HS-5 (cell line): ENCODE measurements at regions not wholly inside any gene's neighbourhood (a gene's known extent, or its start where the extent isn't known, plus 50 kb on each side); places are given as distances from the start of the nearest gene placed in this dataset.

ENCODE experiments used
- DNase-seq: peaks from one replicate; pipeline ENCODE4 v3.0.0-alpha.2; 2012; ENCODE audit warnings: low read depth

DNA sequence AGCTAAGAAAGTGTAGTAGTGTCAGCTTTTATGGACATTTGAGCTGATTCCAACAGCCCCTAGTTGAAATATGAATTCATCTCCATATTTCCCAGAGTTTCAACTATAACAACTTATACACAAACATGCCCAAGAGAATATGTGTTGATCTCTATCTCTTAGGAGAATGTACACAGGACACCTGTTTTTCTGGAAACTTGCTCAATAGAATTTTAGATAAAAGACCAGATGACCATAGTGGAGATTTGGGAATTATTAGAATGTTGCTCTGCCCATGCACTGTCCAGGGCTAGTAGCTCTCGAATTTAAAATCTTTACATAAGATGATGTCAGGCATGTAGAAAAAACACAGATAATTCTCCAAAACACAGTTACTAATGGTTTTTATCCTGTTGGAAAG lies 162.3 kb upstream of the VRK2 start:
- no peak for DNase-seq

GRCh38 chr2:57885742-57886141 lies 160.9 kb upstream of the VRK2 start:
- no peak for DNase-seq

- DNase-seq: no peak
These were observed 160.3 kb upstream of the VRK2 start for GRCh38 chr2:57886161-57886786.

GRCh38 chr2:57888463-57888862 lies 158.1 kb upstream of the VRK2 start:
- DNase-seq: no peak

DNA sequence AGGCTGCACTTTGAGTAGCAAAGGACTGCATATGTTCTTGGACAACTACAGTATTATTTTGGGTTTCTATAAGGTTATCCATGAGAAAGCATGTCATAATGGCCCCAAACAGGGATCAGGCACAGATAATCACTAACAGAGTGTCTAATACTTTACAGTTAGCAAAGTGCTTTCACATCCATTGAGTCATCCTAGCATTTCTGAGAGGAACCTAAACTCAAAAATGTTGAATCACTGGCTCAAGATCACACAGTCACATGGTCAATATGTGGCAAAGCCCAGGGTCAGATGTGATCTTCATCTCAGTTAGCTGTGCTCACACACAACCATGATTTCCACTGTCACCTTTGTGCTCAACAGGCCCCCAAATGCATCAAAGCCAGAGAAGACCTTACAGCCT lies 156.1 kb upstream of the VRK2 start:
- DNase-seq: peak; percentile 53

GRCh38 chr2:57891086-57891712 lies 155.4 kb upstream of the VRK2 start:
- no peak for DNase-seq

- no peak for DNase-seq
These were observed 153.7 kb upstream of the VRK2 start for GRCh38 chr2:57892920-57893319.

- no peak for DNase-seq
These were observed 153.3 kb upstream of the VRK2 start for GRCh38 chr2:57893347-57893746.

GRCh38 chr2:57893786-57894185 lies 152.8 kb upstream of the VRK2 start:
- no peak for DNase-seq

DNA sequence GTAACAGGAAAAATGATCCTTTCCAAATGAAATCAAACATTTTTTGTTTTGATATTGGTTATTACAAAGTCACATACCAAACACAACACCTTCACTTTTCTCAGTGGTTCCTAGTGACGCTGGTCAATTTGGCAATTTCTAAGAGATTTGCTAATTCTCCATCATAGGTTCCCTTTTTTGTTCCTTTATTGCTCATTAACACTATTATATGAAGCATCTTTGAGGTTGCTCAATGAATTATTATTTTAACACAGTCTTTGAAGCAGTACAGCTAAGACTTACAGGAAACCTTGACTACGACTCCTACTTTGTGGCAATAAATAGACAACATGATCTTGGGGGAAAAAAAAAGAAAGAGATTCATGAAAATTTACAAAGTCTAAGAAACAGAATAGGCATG lies 152.2 kb upstream of the VRK2 start:
- no peak for DNase-seq

- no peak for DNase-seq
These were observed 148.7 kb upstream of the VRK2 start for GRCh38 chr2:57897920-57898319.

DNA sequence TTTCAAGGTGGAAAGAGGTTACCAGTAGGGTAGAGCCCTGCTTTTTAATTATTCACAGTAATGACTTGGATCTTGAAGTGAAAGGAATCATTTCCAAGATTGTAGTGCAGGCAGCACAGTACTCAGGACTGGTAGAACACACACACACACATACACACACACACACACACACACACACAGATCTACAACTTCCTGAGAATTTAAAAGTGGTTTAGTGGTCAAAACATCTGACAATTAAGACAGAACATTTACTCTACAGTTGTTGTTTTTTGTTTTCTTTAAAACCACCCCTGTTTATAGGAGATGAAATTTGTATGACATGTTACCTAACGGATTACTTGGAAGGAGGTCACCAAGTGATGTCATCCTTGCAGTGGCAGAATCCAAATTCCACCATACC lies 146.7 kb upstream of the VRK2 start:
- no peak for DNase-seq

DNA sequence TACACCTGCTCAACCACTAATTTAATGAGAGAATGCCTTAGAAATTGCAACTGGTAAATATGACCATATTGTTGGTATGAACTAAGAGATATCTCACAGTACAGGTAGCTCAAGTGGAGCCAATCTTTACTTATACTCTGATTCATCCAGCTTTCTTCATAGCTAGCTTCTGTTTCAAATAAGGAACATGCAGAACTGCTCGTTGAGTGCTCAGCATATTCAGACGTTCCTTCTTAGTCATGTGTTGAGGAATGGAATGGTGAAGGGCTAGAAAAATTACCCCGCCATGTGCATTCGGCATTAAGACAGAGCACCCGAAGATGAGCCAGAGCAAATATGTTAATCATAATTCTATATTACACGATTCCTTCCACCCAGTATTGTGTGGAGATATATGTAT lies 144.0 kb upstream of the VRK2 start:
- no peak for DNase-seq

GRCh38 chr2:57906152-57906732 lies 140.4 kb upstream of the VRK2 start:
- no peak for DNase-seq

GRCh38 chr2:57907411-57907810 lies 139.2 kb upstream of the VRK2 start:
- no peak for DNase-seq

DNA sequence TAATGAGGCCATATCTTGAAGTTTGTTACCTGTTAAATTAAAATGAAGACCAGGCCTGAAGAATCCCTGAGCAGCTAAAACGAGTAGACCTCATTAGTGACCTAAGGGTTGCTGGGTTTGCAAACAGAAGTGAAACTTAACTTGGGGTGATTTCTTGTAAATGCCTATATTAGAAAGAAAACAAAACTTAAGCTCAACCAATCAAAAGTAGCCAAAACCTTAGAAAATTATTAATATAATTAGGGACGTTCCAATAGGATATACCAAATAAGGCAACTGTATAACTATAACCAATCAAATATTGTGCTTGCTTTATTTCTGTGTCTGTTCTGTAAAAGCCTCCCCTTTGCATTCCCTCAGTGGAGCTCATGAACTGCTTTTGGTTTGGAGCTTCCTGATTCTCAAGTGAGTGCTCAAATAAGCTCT lies 137.9 kb upstream of the VRK2 start:
- no peak for DNase-seq

DNA sequence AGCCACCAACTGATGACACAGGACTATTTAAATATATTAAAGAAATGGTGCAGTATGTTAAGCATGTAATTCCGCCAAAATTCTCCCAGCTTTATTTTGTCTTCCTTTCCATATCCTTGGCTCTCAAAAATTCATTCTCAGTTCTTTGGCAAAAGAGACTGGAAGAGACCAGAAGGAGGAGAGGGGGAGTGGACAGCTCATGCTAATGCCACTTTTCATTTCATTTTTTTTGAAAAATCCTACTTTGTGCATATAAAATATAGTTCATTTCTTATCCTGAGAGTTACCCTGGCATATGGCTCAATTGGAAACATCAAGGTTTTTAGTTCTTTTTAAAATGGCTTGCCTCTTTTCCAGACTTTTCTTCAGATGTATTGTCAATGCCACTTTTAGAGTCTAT lies 128.5 kb upstream of the VRK2 start:
- DNase-seq: no peak

DNA sequence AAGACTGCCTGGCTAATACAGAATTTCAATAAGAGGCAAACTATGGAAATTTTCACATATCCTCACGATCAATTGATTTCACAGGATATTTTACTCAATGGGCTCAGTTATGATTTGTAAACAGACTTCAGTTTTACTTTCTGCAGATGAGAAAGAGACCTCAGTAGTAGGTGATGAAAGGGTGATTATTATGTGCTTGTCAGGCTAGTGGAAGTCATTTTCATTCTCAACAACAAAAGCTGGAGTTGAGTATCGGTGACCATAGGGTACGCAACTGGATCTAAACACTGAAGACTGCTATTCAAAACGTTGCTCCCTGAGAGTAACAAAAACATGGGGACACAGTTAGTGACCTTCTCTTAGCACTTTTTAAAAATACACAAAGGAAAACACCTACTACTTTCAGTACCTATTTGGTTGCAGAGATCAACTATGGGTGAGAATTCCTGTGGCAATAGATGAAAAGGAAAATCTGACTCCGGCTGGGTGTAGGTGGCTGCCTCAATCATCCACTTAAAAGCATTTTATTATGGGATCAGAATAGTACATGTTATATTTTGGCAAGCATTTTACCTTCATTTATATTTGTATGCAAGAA lies 126.2 kb upstream of the VRK2 start:
- no peak for DNase-seq

DNA sequence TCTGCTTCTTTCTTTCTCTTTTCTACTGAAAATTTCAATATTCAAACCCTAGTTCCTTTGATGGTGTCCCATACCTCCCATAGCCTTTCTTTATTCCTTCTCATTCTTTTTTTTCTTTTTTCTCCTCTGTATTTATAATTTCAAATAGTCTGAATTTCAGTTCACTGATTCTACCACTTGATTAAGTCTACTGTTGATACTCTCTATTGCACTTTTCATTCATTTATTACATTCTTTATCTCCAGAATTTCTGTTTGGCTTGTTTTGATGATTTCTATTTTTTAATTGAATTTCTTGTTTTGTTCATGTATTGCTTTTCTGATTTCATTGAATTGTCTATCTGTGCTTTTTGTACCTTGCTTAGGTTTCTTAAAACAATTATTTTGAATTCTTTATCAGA lies 111.9 kb upstream of the VRK2 start:
- no peak for DNase-seq

DNA sequence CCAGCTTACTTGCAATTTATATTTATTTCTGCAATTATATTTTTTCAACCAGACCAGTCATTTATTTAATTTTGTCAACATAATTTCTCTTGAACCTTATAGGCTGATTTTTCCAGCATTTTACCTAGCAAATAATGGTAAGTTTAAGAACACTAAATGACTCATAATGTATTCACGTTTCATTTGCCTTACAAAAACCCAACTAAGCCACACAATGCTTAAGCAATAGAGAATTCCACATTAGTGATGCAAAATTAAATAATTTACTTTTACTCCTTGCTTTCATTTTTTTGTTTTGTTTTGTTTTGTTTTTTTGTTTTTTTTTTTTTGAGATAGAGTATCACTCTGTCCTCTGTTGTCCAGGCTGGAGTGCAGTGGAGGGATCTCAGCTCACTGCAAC lies 110.4 kb upstream of the VRK2 start:
- DNase-seq: no peak

GRCh38 chr2:57937456-57937855 lies 109.2 kb upstream of the VRK2 start:
- no peak for DNase-seq

- no peak for DNase-seq
These were observed 104.8 kb upstream of the VRK2 start for GRCh38 chr2:57941816-57942215.

DNA sequence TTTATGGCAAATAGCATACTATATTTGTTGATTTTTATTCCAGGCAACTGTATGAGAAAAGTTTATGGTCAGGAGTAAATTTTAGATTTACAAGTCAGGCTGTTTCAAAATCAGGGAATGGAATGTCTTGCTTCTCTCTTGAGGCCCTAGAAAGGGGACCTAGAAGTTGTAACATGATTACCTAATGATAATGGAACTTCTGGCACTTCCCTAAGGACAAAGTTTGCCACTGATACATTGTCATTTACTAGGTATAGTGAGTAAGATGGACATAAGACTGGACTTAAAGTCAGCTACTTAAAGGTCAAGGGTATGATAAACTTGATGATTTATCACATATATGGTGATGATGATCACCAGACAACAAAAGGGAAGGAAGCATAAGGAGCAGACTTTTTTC lies 103.3 kb upstream of the VRK2 start:
- peak; percentile 13 for DNase-seq

- DNase-seq: no peak
These were observed 99.2 kb upstream of the VRK2 start for GRCh38 chr2:57947398-57947797.
